Hepatocyte (in vitro differentiated cells): ENCODE measurements at regions not wholly inside any gene's neighbourhood (a gene's known extent, or its start where the extent isn't known, plus 50 kb on each side); places are given as distances from the start of the nearest gene placed in this dataset.

ENCODE experiments used
- DNase-seq: peaks from one replicate; pipeline ENCODE4 v3.0.0-alpha.2; 2016; ENCODE audit warnings: low spot score
- H2AFZ ChIP-seq: fragments of 200-600 bp; sonication (generic); 2 replicates; pipeline ENCODE4 v1.6.0; 2016; ENCODE audit warnings: antibody characterized with exemption, mild to moderate bottlenecking
- H3K27ac ChIP-seq: fragments of 200-600 bp; sonication (generic); 2 replicates; pipeline ENCODE4 v1.5.1; 2016; ENCODE audit warnings: mild to moderate bottlenecking
- H3K27me3 ChIP-seq: fragments of 200-600 bp; sonication (generic); 2 replicates; pipeline ENCODE4 v1.6.1; 2016
- H3K36me3 ChIP-seq: fragments of 200-600 bp; sonication (generic); replicated peaks from 2 replicates; pipeline ENCODE4 v1.5.1; 2016; ENCODE audit warnings: low read depth; ENCODE audit not compliant: insufficient read depth
- H3K4me1 ChIP-seq: fragments of 200-600 bp; sonication (generic); 2 replicates; pipeline ENCODE4 v1.5.1; 2016; ENCODE audit warnings: mild to moderate bottlenecking, moderate library complexity; ENCODE audit not compliant: insufficient read depth
- H3K4me2 ChIP-seq: fragments of 200-600 bp; sonication (generic); 2 replicates; pipeline ENCODE4 v1.6.0; 2016
- H3K4me3 ChIP-seq: fragments of 200-600 bp; sonication (generic); 2 replicates; pipeline ENCODE4 v1.5.1; 2016; ENCODE audit warnings: mild to moderate bottlenecking
- H3K79me2 ChIP-seq: fragments of 200-600 bp; sonication (generic); 2 replicates; pipeline ENCODE4 v1.6.0; 2017; ENCODE audit warnings: mild to moderate bottlenecking
- H3K9me2 ChIP-seq: fragments of 200-600 bp; sonication (generic); replicated peaks from 2 replicates; pipeline ENCODE4 v1.6.0; 2017; ENCODE audit warnings: mild to moderate bottlenecking; ENCODE audit not compliant: insufficient read depth
- H3K9me3 ChIP-seq: fragments of 200-600 bp; sonication (generic); 2 replicates; pipeline ENCODE4 v1.5.1; 2016; ENCODE audit warnings: low read depth, mild to moderate bottlenecking
- H4K20me1 ChIP-seq: fragments of 200-600 bp; sonication (generic); 2 replicates; pipeline ENCODE4 v1.6.0; 2016; ENCODE audit warnings: mild to moderate bottlenecking; ENCODE audit not compliant: insufficient read depth, poor library complexity, severe bottlenecking
- CTCF ChIP-seq: fragments of 200-600 bp; sonication (generic); IDR thresholded peaks from 2 replicates; pipeline ENCODE4 v1.5.1; 2016; ENCODE audit warnings: antibody characterized with exemption, mild to moderate bottlenecking; ENCODE audit not compliant: poor library complexity
- EZH2 ChIP-seq: fragments of 200-600 bp; sonication (generic); IDR thresholded peaks from 2 replicates; pipeline ENCODE4 v1.6.1; 2016; ENCODE audit warnings: antibody characterized with exemption, mild to moderate bottlenecking, borderline replicate concordance
- EZH2phosphoT487 ChIP-seq: fragments of 200-600 bp; sonication (generic); IDR thresholded peaks from one replicate; pipeline ENCODE4 v1.6.1; 2018; ENCODE audit warnings: antibody characterized with exemption, mild to moderate bottlenecking, low read depth, moderate library complexity; ENCODE audit not compliant: unreplicated experiment, severe bottlenecking
- WGBS: methylation state at CpG from one replicate; pipeline ENCODE4 v1.1.6; 2016; ENCODE audit warnings: low lambda C conversion rate; ENCODE audit errors: missing lambda C conversion rate; 5-methylcytosine and 5-hydroxymethylcytosine counted together

DNA sequence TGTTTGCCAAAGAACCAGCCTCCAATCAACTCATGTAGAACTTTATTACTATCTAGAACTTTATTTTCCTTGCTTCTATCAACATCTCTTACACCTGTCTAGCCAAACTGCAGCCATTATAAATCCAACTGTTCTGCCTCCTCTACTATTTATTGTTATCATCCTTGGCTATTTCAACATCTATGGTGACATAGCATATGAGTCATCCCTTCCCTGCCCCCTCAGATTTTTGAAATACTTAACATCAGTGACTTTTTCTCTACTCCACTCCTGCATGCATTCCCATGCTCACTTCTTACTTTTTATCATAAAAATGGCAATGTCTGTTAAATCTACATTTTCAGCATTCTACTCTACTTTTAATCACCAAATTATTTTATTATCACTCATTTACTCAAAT is 544.9 kb upstream of the NEGR1 start:
- TF ChIP-seq CTCF (no peak), EZH2 (no peak), EZH2phosphoT487 (no peak)
- no peaks in the 10 kb centered on the region for H3K36me3 ChIP-seq
- no peak overlapping the region for H3K27ac ChIP-seq
- H2AFZ ChIP-seq, result no peak overlapping the region
- H3K4me2 ChIP-seq, result no peak overlapping the region
- H3K9me2 ChIP-seq, result no peaks in the 10 kb centered on the region
- no peaks in the 10 kb centered on the region for H4K20me1 ChIP-seq
- H3K4me3 ChIP-seq, result no peak overlapping the region
- no peaks in the 10 kb centered on the region for H3K9me3 ChIP-seq
- H3K27me3 ChIP-seq, result no peaks in the 10 kb centered on the region
- DNase-seq, result no peak
- H3K79me2 ChIP-seq, result no peaks in the 10 kb centered on the region
- H3K4me1 ChIP-seq, result no peaks in the 10 kb centered on the region

DNA sequence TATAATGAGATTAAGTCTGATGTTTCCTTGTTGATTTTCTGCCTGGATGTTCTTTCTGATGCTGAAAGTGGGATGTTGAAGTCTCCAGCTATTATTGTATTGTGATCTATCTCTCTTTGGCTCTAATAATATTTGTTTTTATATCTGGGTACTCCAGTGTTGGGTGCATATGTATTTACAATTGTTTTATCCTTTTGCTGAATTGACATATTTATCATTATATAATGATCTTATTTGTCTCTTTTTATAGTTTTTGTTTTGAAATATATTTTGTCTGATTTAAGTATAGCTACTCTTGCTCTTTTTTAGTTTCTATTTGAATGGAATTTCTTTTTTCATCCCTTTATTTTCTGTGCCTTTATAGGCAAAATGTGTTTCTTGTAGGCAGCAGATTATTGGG is 522.2 kb upstream of the NEGR1 start:
- Histone ChIP-seq H3K79me2 (no peaks in the 10 kb centered on the region), H3K9me3 (no peaks in the 10 kb centered on the region), H3K27me3 (no peaks in the 10 kb centered on the region), H4K20me1 (no peaks in the 10 kb centered on the region), H3K27ac (no peak overlapping the region), H3K36me3 (no peaks in the 10 kb centered on the region), H3K4me3 (no peak overlapping the region), H2AFZ (no peak overlapping the region), H3K4me2 (no peak overlapping the region), H3K9me2 (no peaks in the 10 kb centered on the region), H3K4me1 (no peaks in the 10 kb centered on the region)
- DNase-seq, result no peak
- TF ChIP-seq CTCF, result no peak
- no peak for TF ChIP-seq EZH2
- TF ChIP-seq EZH2phosphoT487, result no peak

DNA sequence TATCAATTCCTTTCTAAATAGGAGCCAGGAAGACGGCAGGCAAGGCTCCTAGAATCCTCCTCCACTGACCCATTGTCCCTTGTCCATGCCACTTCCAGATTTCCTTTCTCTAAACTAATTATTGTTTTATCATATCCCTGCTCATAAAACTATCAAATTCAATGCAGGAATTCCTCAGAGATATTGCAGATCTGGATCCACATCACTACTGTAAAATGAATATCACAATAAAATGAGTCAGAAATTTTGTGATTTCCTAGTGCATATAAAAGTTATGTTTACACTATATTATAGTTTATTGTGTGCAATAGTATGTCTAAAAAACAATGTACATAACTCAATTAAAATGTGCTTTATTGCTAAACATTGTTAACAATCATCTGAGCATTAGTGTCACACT is 498.7 kb upstream of the NEGR1 start:
- H3K4me2 ChIP-seq, result no peak overlapping the region
- no peak overlapping the region for H3K27ac ChIP-seq
- no peaks in the 10 kb centered on the region for H3K36me3 ChIP-seq
- no peak for DNase-seq
- TF ChIP-seq EZH2 (no peak), CTCF (no peak), EZH2phosphoT487 (no peak)
- no peaks in the 10 kb centered on the region for H3K79me2 ChIP-seq
- peaks cover 3% of the 10 kb centered on the region for H3K9me2 ChIP-seq
- H3K9me3 ChIP-seq, result no peaks in the 10 kb centered on the region
- H3K27me3 ChIP-seq, result no peaks in the 10 kb centered on the region
- H3K4me3 ChIP-seq, result no peak overlapping the region
- no peaks in the 10 kb centered on the region for H3K4me1 ChIP-seq
- 65% methylated on average over 1 of the region's 1 CpG for WGBS
- no peaks in the 10 kb centered on the region for H4K20me1 ChIP-seq
- no peak overlapping the region for H2AFZ ChIP-seq

- WGBS, result 64% methylated on average over 1 of the region's 1 CpG
These were observed 497.9 kb upstream of the NEGR1 start for GRCh38 chr1:72780212-72780611.

More at GRCh38 chr1:72780212-72780611, 497.9 kb upstream of the NEGR1 start:
- no peaks in the 10 kb centered on the region for H3K4me1 ChIP-seq
- DNase-seq, result no peak
- no peaks in the 10 kb centered on the region for H3K27me3 ChIP-seq
- H3K9me2 ChIP-seq, result peaks cover 4% of the 10 kb centered on the region
- TF ChIP-seq CTCF, result no peak
- no peak for TF ChIP-seq EZH2
- no peak for TF ChIP-seq EZH2phosphoT487
- no peaks in the 10 kb centered on the region for H4K20me1 ChIP-seq
- no peaks in the 10 kb centered on the region for H3K36me3 ChIP-seq
- no peak overlapping the region for H3K4me3 ChIP-seq
- H2AFZ ChIP-seq, result no peak overlapping the region
- H3K27ac ChIP-seq, result no peak overlapping the region
- H3K79me2 ChIP-seq, result no peaks in the 10 kb centered on the region
- H3K9me3 ChIP-seq, result no peaks in the 10 kb centered on the region
- H3K4me2 ChIP-seq, result no peak overlapping the region
